BJ (cell line): ENCODE measurements at regions not wholly inside any gene's neighbourhood (a gene's known extent, or its start where the extent isn't known, plus 50 kb on each side); places are given as distances from the start of the nearest gene placed in this dataset.
"Not testable (repeated sequence)": the region's sequence is repeated elsewhere in the genome, so short reads cannot be mapped to it uniquely, and the experiment has no call there.

Experiments used
- CTCF ChIA-PET: fragments of 350-600 bp; formaldehyde crosslinking; extraction: SDS; loops from one replicate; lab custom pipeline; 2021; ENCODE audit warnings: antibody characterized with exemption, inconsistent platforms; lab: Yijun Ruan, JAX
- POLR2A ChIA-PET: fragments of 300-600 bp; sonication (Branson Sonifier 250); formaldehyde crosslinking; extraction: SDS; loops from one replicate; lab custom pipeline; 2021; ENCODE audit warnings: antibody characterized with exemption; lab: Charles Lee
- DNase-seq: peaks from one replicate; pipeline ENCODE4 v3.0.0-alpha.2; 2011; ENCODE audit warnings: low read depth
- H3K27me3 ChIP-seq: 2 replicates; pipeline ENCODE4 v1.6.0; 2011; ENCODE audit warnings: low read length; ENCODE audit not compliant: control insufficient read depth, insufficient read depth
- H3K36me3 ChIP-seq: 2 replicates; pipeline ENCODE4 v1.5.1; 2011; ENCODE audit warnings: low read length; ENCODE audit not compliant: control insufficient read depth, insufficient read depth
- H3K4me3 ChIP-seq: 2 replicates; pipeline ENCODE4 v1.5.1; 2011; ENCODE audit warnings: low read depth, mild to moderate bottlenecking, control low read depth, low read length

DNA sequence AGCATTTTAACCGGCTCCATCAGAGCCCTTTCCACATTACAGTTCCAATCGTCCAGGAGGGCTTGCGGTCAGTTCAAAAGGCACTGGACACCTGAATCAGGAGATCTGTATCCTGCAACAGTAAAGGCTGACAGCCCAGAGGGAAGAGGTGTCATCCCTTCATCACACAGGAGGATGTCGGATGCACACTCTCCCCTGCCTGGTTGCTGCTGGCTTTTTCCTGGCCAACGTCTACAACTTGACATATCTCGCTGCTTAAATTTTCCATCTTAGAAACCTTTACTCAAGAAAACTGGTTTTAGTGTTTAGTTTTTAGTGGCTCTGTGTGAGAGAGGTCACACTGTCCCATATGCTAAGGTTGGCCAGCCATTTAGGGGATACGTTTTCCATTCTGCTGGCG is 78.7 kb upstream of the TNK2 start:
- POLR2A ChIA-PET, H3K36me3 ChIP-seq, CTCF ChIA-PET, DNase-seq, H3K27me3 ChIP-seq, H3K4me3 ChIP-seq: not testable (repeated sequence)

DNA sequence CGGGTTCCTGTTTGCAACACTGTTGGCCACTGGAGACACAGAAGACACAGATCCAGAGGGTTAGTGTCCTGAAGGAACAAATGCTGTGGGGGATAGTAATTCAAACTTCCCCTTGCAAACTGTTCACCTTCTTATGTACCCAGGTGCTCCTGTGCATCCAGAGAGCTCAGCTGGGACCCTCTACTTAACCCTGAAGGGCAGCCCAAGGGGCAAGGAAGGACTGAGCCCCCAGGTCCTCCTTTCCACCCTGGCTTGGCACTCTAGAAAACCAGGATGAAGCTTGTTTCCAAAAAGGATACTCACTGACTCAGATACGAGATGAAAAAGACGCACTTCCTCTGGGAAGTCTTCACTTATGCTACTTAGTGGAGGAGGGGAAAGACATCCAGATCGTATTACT is 78.2 kb upstream of the TNK2 start:
- CTCF ChIA-PET, POLR2A ChIA-PET, H3K4me3 ChIP-seq, H3K27me3 ChIP-seq, DNase-seq: not testable (repeated sequence)
- peaks cover 11% of the 10 kb centered on the region for H3K36me3 ChIP-seq

DNA sequence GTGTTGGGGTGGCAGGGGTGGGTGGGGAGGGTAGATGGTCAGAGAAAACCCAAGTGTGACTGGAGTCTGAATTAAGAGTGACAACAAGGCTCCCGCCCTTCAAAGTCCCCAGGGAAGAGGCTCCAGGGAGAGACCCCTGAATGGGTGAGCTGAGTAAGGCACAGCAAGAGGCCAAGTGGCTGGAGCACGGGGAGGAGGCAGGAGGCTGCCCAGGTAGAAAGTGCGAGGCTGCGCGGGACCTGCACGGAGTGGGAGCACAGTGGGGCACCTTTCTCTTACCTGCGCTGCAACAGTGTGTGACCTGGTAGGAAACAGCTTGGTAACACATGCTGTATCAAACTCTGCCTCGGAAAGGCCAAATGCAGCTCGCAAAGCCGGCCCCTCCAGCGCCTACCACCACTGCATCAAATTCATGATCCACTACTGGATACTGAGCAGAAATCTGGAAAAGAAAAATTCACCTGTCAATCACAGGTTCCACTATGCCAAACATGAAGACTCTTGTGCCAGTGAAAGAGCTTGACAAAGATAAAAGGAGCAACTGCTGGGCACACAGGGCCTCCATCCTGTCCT is 77.1 kb upstream of the TNK2 start:
- CTCF ChIA-PET, H3K4me3 ChIP-seq, POLR2A ChIA-PET, DNase-seq, H3K27me3 ChIP-seq: not testable (repeated sequence)
- H3K36me3 ChIP-seq = peaks cover 11% of the 10 kb centered on the region

DNA sequence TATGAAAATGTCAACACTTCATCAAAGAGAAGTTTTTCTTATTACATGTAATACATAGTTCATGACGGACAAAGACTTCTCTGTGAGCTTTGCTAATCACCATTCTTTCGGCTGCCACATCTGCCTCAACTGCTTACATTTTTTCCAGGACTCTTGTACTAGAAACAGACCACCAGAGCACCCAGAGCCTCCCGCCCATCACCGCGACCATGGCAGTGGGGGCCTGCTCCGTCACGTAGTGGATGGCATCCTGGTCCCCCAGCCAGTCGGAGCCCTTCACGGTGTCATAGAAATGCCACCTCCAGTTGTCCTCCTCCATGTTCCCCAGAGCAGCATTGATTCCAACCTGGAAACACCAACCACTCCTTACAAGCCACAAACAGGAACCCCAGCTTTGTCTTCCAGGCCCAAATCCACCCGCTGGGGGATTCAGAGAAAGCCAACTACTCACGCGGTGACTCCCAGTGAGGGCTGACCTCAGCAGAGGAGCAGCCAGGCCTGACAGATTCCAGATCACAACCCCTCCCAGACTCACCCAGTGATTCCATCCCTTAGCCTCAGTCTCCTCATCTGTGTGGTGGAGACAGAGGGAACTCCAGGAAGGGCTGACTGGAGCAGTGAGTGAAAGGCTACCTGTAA is 76.2 kb upstream of the TNK2 start:
- DNase-seq, H3K27me3 ChIP-seq, H3K4me3 ChIP-seq, CTCF ChIA-PET, POLR2A ChIA-PET: not testable (repeated sequence)
- peaks cover 12% of the 10 kb centered on the region for H3K36me3 ChIP-seq

DNA sequence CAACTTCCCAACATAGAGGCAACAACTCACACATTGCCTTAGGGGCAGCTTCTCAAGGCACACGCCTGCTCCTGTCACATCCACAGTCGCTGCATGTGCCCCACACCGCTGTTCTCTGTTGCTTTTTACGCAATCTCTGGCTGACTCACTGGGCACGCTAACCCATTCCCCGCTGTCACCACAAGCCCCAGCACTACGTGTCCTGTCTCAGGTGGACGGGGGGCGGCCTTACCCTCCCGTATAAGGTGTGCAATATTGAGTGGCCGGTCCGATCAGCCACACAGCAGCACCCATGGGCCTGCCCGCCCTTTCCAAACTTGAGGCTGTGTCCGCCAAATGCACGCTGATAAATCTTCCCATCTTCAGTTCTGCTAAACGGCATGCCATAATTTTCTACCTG is 75.5 kb upstream of the TNK2 start:
- H3K27me3 ChIP-seq, CTCF ChIA-PET, H3K4me3 ChIP-seq, POLR2A ChIA-PET, DNase-seq: not testable (repeated sequence)
- peaks cover 12% of the 10 kb centered on the region for H3K36me3 ChIP-seq

DNA sequence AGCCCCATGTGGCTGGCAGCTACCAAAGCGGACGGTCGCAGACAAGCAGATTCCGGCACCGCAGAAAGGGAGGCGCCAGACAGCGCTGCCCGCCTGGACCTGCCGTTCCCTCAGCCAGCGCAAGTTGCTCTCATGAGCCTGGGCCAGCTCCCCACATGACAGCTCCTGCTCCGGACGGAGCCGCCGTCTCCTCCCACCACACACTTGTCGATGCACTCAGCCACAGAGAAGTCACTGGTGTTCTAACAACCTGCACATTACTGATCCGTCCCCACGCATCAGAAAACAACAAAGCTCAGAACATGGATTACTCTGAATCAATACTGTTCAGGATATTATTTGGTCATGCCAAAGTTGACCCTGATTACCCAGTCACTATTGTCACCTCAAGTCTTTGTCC is 74.4 kb upstream of the TNK2 start:
- CTCF ChIA-PET = interaction anchor here (0.9 kb wide), 1 partner anchor 132 kb away, joined by 3 read pairs; no protein-coding TSS in a partner anchor

DNA sequence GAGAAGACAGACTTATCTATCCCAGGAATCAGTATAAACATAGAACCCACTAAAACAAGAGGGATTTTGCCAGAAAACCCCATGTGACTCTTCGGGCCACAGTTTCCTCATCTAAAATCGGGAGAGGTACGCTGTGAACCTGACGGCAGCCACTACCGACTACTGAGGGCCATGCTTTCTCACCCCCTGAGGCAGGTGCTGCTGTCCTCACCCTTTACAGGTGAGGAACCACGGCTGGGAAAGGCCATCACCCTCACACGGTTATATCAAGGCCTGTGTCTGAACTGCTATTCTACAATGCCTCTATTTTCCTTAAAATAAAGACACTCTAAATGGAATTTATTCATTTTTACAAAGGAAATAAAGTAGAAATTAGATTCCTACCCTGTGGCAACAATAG is 73.4 kb upstream of the TNK2 start:
- H3K27me3 ChIP-seq, DNase-seq, CTCF ChIA-PET, POLR2A ChIA-PET, H3K4me3 ChIP-seq: not testable (repeated sequence)
- peaks cover 14% of the 10 kb centered on the region for H3K36me3 ChIP-seq

More for the DNA sequence above, 74.4 kb upstream of the TNK2 start:
- H3K27me3 ChIP-seq, POLR2A ChIA-PET, H3K4me3 ChIP-seq, DNase-seq: not testable (repeated sequence)
- peaks cover 13% of the 10 kb centered on the region for H3K36me3 ChIP-seq

DNA sequence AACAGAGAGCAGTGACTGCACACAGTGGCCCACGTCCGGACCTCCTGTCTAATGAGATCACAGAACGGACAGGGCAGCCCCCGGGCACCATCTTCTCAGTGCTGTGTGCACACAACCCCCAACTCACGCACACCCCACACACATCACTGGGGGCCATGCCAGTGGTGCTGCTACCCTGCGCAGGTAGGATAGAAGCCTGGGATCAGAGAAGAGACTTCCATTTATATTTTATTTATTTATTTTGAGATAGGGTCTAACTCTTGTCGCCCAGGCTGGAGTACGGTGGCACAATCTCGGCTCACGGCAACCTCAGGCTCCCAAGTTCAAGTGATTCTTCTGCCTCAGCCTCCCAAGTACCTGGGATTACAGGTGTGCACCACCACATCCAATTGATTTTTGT is 71.5 kb upstream of the TNK2 start:
- H3K36me3 ChIP-seq = peaks cover 17% of the 10 kb centered on the region
- H3K27me3 ChIP-seq, CTCF ChIA-PET, POLR2A ChIA-PET, H3K4me3 ChIP-seq, DNase-seq: not testable (repeated sequence)

DNA sequence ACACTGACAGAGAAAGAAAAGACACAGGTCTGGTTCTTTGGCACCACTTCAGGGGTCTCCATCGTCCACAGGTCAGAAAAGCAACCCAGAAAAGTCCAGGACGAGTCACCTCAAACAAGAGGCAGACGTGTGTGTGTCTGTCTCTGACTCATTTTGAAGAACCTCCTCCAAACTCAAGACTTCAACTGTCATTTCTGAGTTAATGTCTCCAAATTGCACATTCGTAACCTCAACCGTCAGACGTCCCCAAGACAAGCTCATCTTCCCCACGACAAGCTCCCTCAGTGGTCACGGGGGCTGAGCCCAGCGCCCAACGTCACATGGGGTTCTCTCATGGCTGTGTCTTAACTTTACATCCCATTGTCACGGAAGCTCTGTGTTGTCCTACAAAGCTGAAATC is 70.2 kb upstream of the TNK2 start:
- POLR2A ChIA-PET, CTCF ChIA-PET, H3K27me3 ChIP-seq, H3K4me3 ChIP-seq, DNase-seq: not testable (repeated sequence)
- H3K36me3 ChIP-seq = peaks cover 13% of the 10 kb centered on the region

DNA sequence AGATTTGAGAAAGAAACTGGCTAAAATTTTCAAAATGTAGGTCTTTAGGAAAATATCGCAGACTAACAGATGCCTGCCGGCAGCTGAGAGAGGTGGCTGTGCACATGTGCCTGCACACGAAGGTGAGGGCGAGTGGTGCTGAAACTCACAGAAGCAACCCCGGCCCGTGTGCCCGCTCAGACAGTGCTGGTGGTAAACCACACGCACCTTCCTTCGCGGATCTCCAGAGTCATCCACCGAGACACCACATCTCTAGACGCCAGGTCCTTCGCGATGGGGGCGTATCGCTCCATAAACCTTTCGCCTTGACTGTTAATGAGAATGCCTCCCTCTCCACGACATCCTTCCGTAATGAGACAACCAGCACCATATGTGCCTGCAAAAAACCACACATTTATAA is 68.5 kb upstream of the TNK2 start:
- CTCF ChIA-PET, POLR2A ChIA-PET, DNase-seq, H3K4me3 ChIP-seq, H3K27me3 ChIP-seq, H3K36me3 ChIP-seq: not testable (repeated sequence)

DNA sequence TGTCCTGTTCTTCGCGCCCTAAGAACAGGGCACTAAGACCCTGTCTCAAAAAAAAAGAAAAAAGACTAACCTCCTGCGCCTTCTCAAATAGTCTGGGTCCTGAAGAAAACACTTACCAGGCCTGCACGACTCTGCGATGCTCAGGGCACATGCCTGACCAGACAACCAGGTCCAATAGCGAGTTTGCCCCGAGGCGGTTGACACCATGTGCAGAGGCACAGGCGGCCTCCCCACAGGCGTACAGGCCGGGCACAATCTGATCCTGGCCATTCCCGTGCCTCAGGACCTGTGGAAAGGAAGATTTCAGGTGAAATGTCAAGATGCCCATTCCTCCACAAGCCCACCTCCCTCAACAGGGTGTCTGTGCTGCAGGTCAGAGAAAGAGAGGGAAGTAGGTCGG is 65.9 kb upstream of the TNK2 start:
- CTCF ChIA-PET, POLR2A ChIA-PET, DNase-seq: not testable (repeated sequence)

DNA sequence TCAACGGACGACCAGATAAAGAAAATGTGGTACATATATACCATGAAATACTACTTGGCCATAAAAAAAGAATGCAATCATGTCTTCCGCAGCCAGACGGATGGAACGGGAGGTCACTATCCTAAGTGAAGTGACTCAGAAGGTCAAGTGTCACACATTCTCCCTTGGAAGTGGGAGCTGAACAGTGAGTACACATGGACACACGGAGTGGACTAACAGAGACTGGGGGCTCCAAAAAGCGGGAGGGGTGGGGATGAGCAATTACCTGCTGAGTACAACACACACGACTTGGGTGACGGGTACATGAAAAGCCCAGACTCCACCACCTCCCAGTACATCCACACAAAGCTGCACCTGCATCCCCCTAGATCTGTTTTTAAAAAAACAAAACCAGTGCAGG is 62.5 kb upstream of the TNK2 start:
- DNase-seq, H3K4me3 ChIP-seq, CTCF ChIA-PET, H3K27me3 ChIP-seq, POLR2A ChIA-PET: not testable (repeated sequence)
- H3K36me3 ChIP-seq = peaks cover 16% of the 10 kb centered on the region

More for the DNA sequence above, 65.9 kb upstream of the TNK2 start:
- H3K27me3 ChIP-seq, H3K4me3 ChIP-seq: not testable (repeated sequence)
- peaks cover 18% of the 10 kb centered on the region for H3K36me3 ChIP-seq
